ENCODE measurements at regions not wholly inside any gene's neighbourhood (a gene's known extent, or its start where the extent isn't known, plus 50 kb on each side); places are given as distances from the start of the nearest gene placed in this dataset.

- TF ChIP-seq RCOR1 (IDR thresholded peaks at IDR 0.05; ENCODE audit: insufficient replicate concordance, low read length) (no peak), MXI1 (IDR thresholded peaks at IDR 0.05; ENCODE audit: borderline replicate concordance, low read depth, low read length) (no peak), POLR2A (IDR thresholded peaks at IDR 0.05; ENCODE audit: low read depth, low read length) (no peak), CTCF (conservative IDR thresholded peaks at IDR 0.05; ENCODE audit: low read depth, low read length) (no peak), RAD21 (IDR thresholded peaks at IDR 0.05; ENCODE audit: low read length) (no peak)
These were observed 130.0 kb upstream of the BACE2 start for GRCh38 chr21:41037936-41038335.
